DOHH2 (cell line): ENCODE measurements at regions not wholly inside any gene's neighbourhood (a gene's known extent, or its start where the extent isn't known, plus 50 kb on each side); places are given as distances from the start of the nearest gene placed in this dataset.

Experiments
- H3F3A ChIP-seq: fragments of 200-600 bp; sonication (generic), shearing (Covaris generic); 2 replicates; pipeline ENCODE4 v1.6.0; 2016; ENCODE audit warnings: antibody characterized with exemption, mild to moderate bottlenecking; ENCODE audit not compliant: control insufficient read depth, insufficient read depth
- H3K27ac ChIP-seq: fragments of 200-600 bp; sonication (generic); 2 replicates; pipeline ENCODE4 v1.5.1; 2014; ENCODE audit warnings: low read depth, mild to moderate bottlenecking, low read length, moderate library complexity
- H3K27me3 ChIP-seq: fragments of 200-600 bp; sonication (generic); 2 replicates; pipeline ENCODE4 v1.6.1; 2014; ENCODE audit warnings: mild to moderate bottlenecking, low read length, mixed read lengths; ENCODE audit not compliant: control insufficient read depth
- H3K36me3 ChIP-seq: fragments of 200-600 bp; sonication (generic); 2 replicates; pipeline ENCODE4 v1.6.1; 2014; ENCODE audit warnings: mild to moderate bottlenecking, low read length, moderate library complexity, mixed read lengths; ENCODE audit not compliant: control insufficient read depth
- H3K4me1 ChIP-seq: fragments of 200-600 bp; sonication (generic); 2 replicates; pipeline ENCODE4 v1.6.1; 2014; ENCODE audit warnings: mild to moderate bottlenecking, low read length, mixed read lengths; ENCODE audit not compliant: control insufficient read depth
- H3K4me2 ChIP-seq: fragments of 200-600 bp; sonication (generic); 2 replicates; pipeline ENCODE4 v1.6.0; 2014; ENCODE audit warnings: mild to moderate bottlenecking, low read length, moderate library complexity
- H3K4me3 ChIP-seq: fragments of 200-600 bp; sonication (generic); 2 replicates; pipeline ENCODE4 v1.5.1; 2014; ENCODE audit warnings: mild to moderate bottlenecking, low read length, mixed read lengths
- H3K79me2 ChIP-seq: fragments of 200-600 bp; sonication (generic); 2 replicates; pipeline ENCODE4 v1.6.1; 2014; ENCODE audit warnings: mild to moderate bottlenecking, low read length, mixed read lengths; ENCODE audit not compliant: control insufficient read depth
- H3K9me2 ChIP-seq: fragments of 200-600 bp; sonication (generic); replicated peaks from 2 replicates; pipeline ENCODE4 v1.6.1; 2014; ENCODE audit warnings: mild to moderate bottlenecking, low read length, mixed read lengths; ENCODE audit not compliant: control insufficient read depth
- H3K9me3 ChIP-seq: fragments of 200-600 bp; sonication (generic); 2 replicates; pipeline ENCODE4 v1.6.1; 2014; ENCODE audit warnings: antibody characterized with exemption, low read length, mixed read lengths; ENCODE audit not compliant: control insufficient read depth, insufficient read depth
- H4K20me1 ChIP-seq: fragments of 200-600 bp; sonication (generic); 2 replicates; pipeline ENCODE4 v1.6.0; 2014; ENCODE audit warnings: low read depth, mild to moderate bottlenecking, antibody characterized with exemption, low read length, moderate library complexity; ENCODE audit not compliant: control insufficient read depth, insufficient read depth
- CTCF ChIP-seq: fragments of 200-600 bp; sonication (generic); IDR thresholded peaks from one replicate; pipeline ENCODE4 v1.5.1; 2014; ENCODE audit warnings: antibody characterized with exemption, mild to moderate bottlenecking, low read depth, low read length; ENCODE audit not compliant: poor library complexity, severe bottlenecking
- EZH2phosphoT487 ChIP-seq: fragments of 200-600 bp; sonication (generic); IDR thresholded peaks from 2 replicates; pipeline ENCODE4 v1.6.1; 2017; ENCODE audit warnings: borderline replicate concordance, mild to moderate bottlenecking, antibody characterized with exemption, low read length, moderate library complexity, mixed read lengths

DNA sequence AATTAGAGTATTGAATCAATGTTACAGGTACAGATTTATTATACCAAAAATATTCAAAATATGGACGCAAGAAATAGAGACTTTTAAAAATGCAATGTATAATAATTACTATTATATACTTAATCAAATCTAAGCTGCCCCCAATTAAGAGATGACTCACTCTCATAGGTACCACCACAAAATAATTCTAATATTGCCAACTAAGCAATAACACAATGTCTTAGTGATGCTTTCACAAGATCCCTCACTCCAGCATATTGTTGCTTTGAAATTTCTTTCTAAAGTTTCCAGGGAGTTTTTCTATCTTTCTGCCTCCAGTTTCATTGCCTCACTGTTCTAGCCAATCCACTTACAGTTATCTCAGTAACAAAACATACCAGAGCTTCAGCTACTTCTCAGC, 270.0 kb upstream of the PABPC4L start:
- Histone ChIP-seq H4K20me1 (no peaks in the 10 kb centered on the region), H3K9me2 (no peaks in the 10 kb centered on the region), H3K27me3 (no peaks in the 10 kb centered on the region), H3K36me3 (no peaks in the 10 kb centered on the region), H3F3A (no peaks in the 10 kb centered on the region), H3K79me2 (no peaks in the 10 kb centered on the region), H3K4me2 (no peak overlapping the region), H3K27ac (no peak overlapping the region), H3K4me3 (no peak overlapping the region), H3K4me1 (no peaks in the 10 kb centered on the region), H3K9me3 (no peaks in the 10 kb centered on the region)
- TF ChIP-seq EZH2phosphoT487 (no peak), CTCF (no peak)

GRCh38 chr4:134470544-134470943, 269.0 kb upstream of the PABPC4L start:
- no peaks in the 10 kb centered on the region for H4K20me1 ChIP-seq
- no peaks in the 10 kb centered on the region for H3K79me2 ChIP-seq
- H3K27me3 ChIP-seq: no peaks in the 10 kb centered on the region
- no peaks in the 10 kb centered on the region for H3F3A ChIP-seq
- H3K4me3 ChIP-seq: no peak overlapping the region
- TF ChIP-seq EZH2phosphoT487 (no peak), CTCF (peak; percentile 38)
- no peaks in the 10 kb centered on the region for H3K36me3 ChIP-seq
- no peaks in the 10 kb centered on the region for H3K9me2 ChIP-seq
- no peak overlapping the region for H3K4me2 ChIP-seq
- no peaks in the 10 kb centered on the region for H3K4me1 ChIP-seq
- H3K9me3 ChIP-seq: no peaks in the 10 kb centered on the region
- H3K27ac ChIP-seq: no peak overlapping the region

GRCh38 chr4:134465417-134465816, 263.8 kb upstream of the PABPC4L start:
- no peak overlapping the region for H3K27ac ChIP-seq
- no peak overlapping the region for H3K4me2 ChIP-seq
- H3K27me3 ChIP-seq: no peaks in the 10 kb centered on the region
- no peaks in the 10 kb centered on the region for H4K20me1 ChIP-seq
- TF ChIP-seq EZH2phosphoT487 (no peak), CTCF (no peak)
- H3K79me2 ChIP-seq: no peaks in the 10 kb centered on the region
- no peak overlapping the region for H3K4me3 ChIP-seq
- no peaks in the 10 kb centered on the region for H3K4me1 ChIP-seq
- H3K36me3 ChIP-seq: no peaks in the 10 kb centered on the region
- no peaks in the 10 kb centered on the region for H3K9me2 ChIP-seq
- H3K9me3 ChIP-seq: no peaks in the 10 kb centered on the region
- no peaks in the 10 kb centered on the region for H3F3A ChIP-seq

DNA sequence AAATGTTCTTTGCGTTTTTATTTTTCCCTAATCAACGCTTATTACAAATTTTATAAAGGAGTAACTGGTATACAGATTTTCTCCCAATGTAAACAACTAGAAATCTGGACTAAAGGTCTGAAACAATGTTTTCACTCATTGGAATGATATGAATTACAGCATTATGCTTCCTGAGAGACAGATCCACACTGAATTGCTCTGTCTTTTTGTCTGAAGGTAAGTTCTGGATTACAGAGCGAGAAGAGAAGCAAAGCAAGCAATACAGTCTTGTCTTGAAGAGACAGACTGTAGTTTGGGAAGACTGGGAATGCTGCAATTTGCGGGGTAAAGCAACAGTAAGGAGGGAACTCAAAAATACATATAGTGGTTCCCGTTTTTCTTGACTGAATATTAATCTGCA, 262.2 kb upstream of the PABPC4L start:
- Histone ChIP-seq H3K4me3 (no peak overlapping the region), H3F3A (no peaks in the 10 kb centered on the region), H3K4me2 (no peak overlapping the region), H4K20me1 (no peaks in the 10 kb centered on the region), H3K36me3 (no peaks in the 10 kb centered on the region), H3K79me2 (no peaks in the 10 kb centered on the region), H3K27me3 (no peaks in the 10 kb centered on the region), H3K27ac (no peak overlapping the region), H3K4me1 (no peaks in the 10 kb centered on the region), H3K9me3 (no peaks in the 10 kb centered on the region; the same call in 1 of the 2 replicates), H3K9me2 (no peaks in the 10 kb centered on the region)
- TF ChIP-seq CTCF (no peak), EZH2phosphoT487 (no peak)
